Neural cell (in vitro differentiated cells): ENCODE measurements at regions not wholly inside any gene's neighbourhood (a gene's known extent, or its start where the extent isn't known, plus 50 kb on each side); places are given as distances from the start of the nearest gene placed in this dataset.

ENCODE experiments used
- H2AFZ ChIP-seq: fragments of 200-600, 300-800 bp; sonication (generic), shearing (Covaris generic); 2 replicates; pipeline ENCODE4 v1.6.0; 2014; ENCODE audit warnings: low read depth, mild to moderate bottlenecking, antibody characterized with exemption, low read length, moderate library complexity
- H3F3A ChIP-seq: fragments of 200-600 bp; shearing (Covaris generic); 2 replicates; pipeline ENCODE4 v1.6.1; 2016; ENCODE audit warnings: mild to moderate bottlenecking, moderate library complexity, mixed read lengths, antibody characterized with exemption, low read length; ENCODE audit not compliant: insufficient read depth, poor library complexity, severe bottlenecking
- H3K27ac ChIP-seq: fragments of 200-600, 300-800 bp; sonication (generic), shearing (Covaris generic); 2 replicates; pipeline ENCODE4 v1.5.1; 2014; ENCODE audit warnings: mild to moderate bottlenecking, low read length, moderate library complexity
- H3K27me3 ChIP-seq: fragments of 300-800, 200-600 bp; sonication (generic), shearing (Covaris generic); 2 replicates; pipeline ENCODE4 v1.6.0; 2014; ENCODE audit warnings: mild to moderate bottlenecking, low read depth, low read length, moderate library complexity; ENCODE audit not compliant: insufficient read depth
- H3K36me3 ChIP-seq: fragments of 300-800, 200-600 bp; sonication (generic), shearing (Covaris generic); 2 replicates; pipeline ENCODE4 v1.5.1; 2014; ENCODE audit warnings: mild to moderate bottlenecking, antibody characterized with exemption, low read length, moderate library complexity; ENCODE audit not compliant: insufficient read depth
- H3K4me2 ChIP-seq: fragments of 300-800, 200-600 bp; sonication (generic), shearing (Covaris generic); 2 replicates; pipeline ENCODE4 v1.6.0; 2014; ENCODE audit warnings: mild to moderate bottlenecking, low read length
- H3K4me3 ChIP-seq: fragments of 300-800, 200-600 bp; sonication (generic), shearing (Covaris generic); 2 replicates; pipeline ENCODE4 v1.5.1; 2014; ENCODE audit warnings: mild to moderate bottlenecking, low read length, moderate library complexity
- H3K79me2 ChIP-seq: fragments of 200-600 bp; shearing (Covaris generic); replicated peaks from 2 replicates; pipeline ENCODE4 v1.6.0; 2014; ENCODE audit warnings: mild to moderate bottlenecking, low read length, moderate library complexity; ENCODE audit not compliant: insufficient read depth
- H3K9ac ChIP-seq: fragments of 300-800, 200-600 bp; sonication (generic), shearing (Covaris generic); 2 replicates; pipeline ENCODE4 v1.6.1; 2016; ENCODE audit warnings: mild to moderate bottlenecking, low read length, mixed read lengths
- H3K9me2 ChIP-seq: fragments of 200-600 bp; shearing (Covaris generic); 2 replicates; pipeline ENCODE4 v1.6.1; 2016; ENCODE audit warnings: mild to moderate bottlenecking, low read length, mixed read lengths; ENCODE audit not compliant: insufficient read depth
- H3K9me3 ChIP-seq: fragments of 200-600, 300-800 bp; sonication (generic), shearing (Covaris generic); 2 replicates; pipeline ENCODE4 v1.6.1; 2016; ENCODE audit warnings: mild to moderate bottlenecking, mixed run types, low read length, moderate library complexity, mixed read lengths
- H4K20me1 ChIP-seq: fragments of 200-600 bp; shearing (Covaris generic); 2 replicates; pipeline ENCODE4 v1.6.1; 2016; ENCODE audit warnings: mild to moderate bottlenecking, mixed run types; ENCODE audit not compliant: insufficient read depth
- CTCF ChIP-seq: fragments of 450-650 bp; IDR thresholded peaks from 2 replicates; pipeline ENCODE4 v1.5.1; 2014; ENCODE audit warnings: antibody characterized with exemption, mild to moderate bottlenecking, moderate library complexity; ENCODE audit not compliant: poor library complexity, severe bottlenecking
- EP300 ChIP-seq: fragments of 450-650 bp; conservative IDR thresholded peaks from 2 replicates; pipeline ENCODE4 v1.6.1; 2014; ENCODE audit warnings: antibody characterized with exemption, mild to moderate bottlenecking, moderate library complexity; ENCODE audit not compliant: poor library complexity, severe bottlenecking
- EZH2 ChIP-seq: fragments of 200-600, 300-800 bp; shearing (Covaris generic), sonication (generic); IDR thresholded peaks from 2 replicates; pipeline ENCODE4 v1.6.1; 2014; ENCODE audit warnings: antibody characterized with exemption, low read length, borderline replicate concordance, mild to moderate bottlenecking; ENCODE audit not compliant: insufficient read depth, poor library complexity, severe bottlenecking
- MXI1 ChIP-seq: fragments of 450-650 bp; conservative IDR thresholded peaks from 2 replicates; pipeline ENCODE4 v1.6.1; 2014; ENCODE audit warnings: antibody characterized with exemption, mild to moderate bottlenecking; ENCODE audit not compliant: poor library complexity, severe bottlenecking
- POLR2AphosphoS5 ChIP-seq: IDR thresholded peaks from 2 replicates; pipeline ENCODE4 v1.6.1; 2012
- RAD21 ChIP-seq: fragments of 450-650 bp; conservative IDR thresholded peaks from 2 replicates; pipeline ENCODE4 v1.6.1; 2014; ENCODE audit warnings: antibody characterized with exemption, mild to moderate bottlenecking, moderate library complexity
- REST ChIP-seq: IDR thresholded peaks from 2 replicates; pipeline ENCODE4 v1.6.1; 2012; ENCODE audit warnings: borderline replicate concordance
- SMC3 ChIP-seq: fragments of 450-650 bp; conservative IDR thresholded peaks from 2 replicates; pipeline ENCODE4 v1.6.1; 2014; ENCODE audit warnings: antibody characterized with exemption, mild to moderate bottlenecking, moderate library complexity; ENCODE audit not compliant: poor library complexity
- TAF1 ChIP-seq: IDR thresholded peaks from 2 replicates; pipeline ENCODE4 v1.6.1; 2012; ENCODE audit warnings: low read depth

GRCh38 chr5:35430381-35431162, 187.1 kb upstream of the SPEF2 start:
- Histone ChIP-seq H2AFZ (no peak overlapping the region), H3K27ac (no peak overlapping the region), H3K9me3 (no peaks in the 10 kb centered on the region), H3K9ac (no peak overlapping the region), H3K4me2 (no peak overlapping the region), H3K79me2 (no peaks in the 10 kb centered on the region), H3K4me3 (no peak overlapping the region), H4K20me1 (no peaks in the 10 kb centered on the region), H3F3A (no peaks in the 10 kb centered on the region), H3K9me2 (no peaks in the 10 kb centered on the region), H3K27me3 (no peaks in the 10 kb centered on the region), H3K36me3 (no peaks in the 10 kb centered on the region)
- TF ChIP-seq MXI1 (no peak), TAF1 (no peak), RAD21 (no peak), CTCF (no peak), POLR2AphosphoS5 (no peak), SMC3 (no peak), REST (no peak), EP300 (no peak), EZH2 (no peak)

- Histone ChIP-seq H3K4me2 (no peak overlapping the region), H3K9me3 (no peaks in the 10 kb centered on the region), H3K79me2 (no peaks in the 10 kb centered on the region), H3K9ac (no peak overlapping the region), H3K9me2 (no peaks in the 10 kb centered on the region), H2AFZ (no peak overlapping the region), H3K4me3 (no peak overlapping the region), H3K27me3 (no peaks in the 10 kb centered on the region), H3K27ac (no peak overlapping the region), H4K20me1 (no peaks in the 10 kb centered on the region), H3F3A (no peaks in the 10 kb centered on the region), H3K36me3 (no peaks in the 10 kb centered on the region)
- TF ChIP-seq SMC3, result no peak
- no peak for TF ChIP-seq CTCF
- TF ChIP-seq MXI1, result no peak
- TF ChIP-seq POLR2AphosphoS5, result no peak
These were observed 189.9 kb upstream of the PRLR start for GRCh38 chr5:35420200-35420599.
